Osteoblast (primary cell): ENCODE measurements at regions not wholly inside any gene's neighbourhood (a gene's known extent, or its start where the extent isn't known, plus 50 kb on each side); places are given as distances from the start of the nearest gene placed in this dataset.

ENCODE experiments used
- DNase-seq: peaks from one replicate; pipeline ENCODE4 v3.0.0; 2011; ENCODE audit warnings: low spot score, mixed read lengths; ENCODE audit not compliant: insufficient read length; ENCODE audit errors: missing footprints
- H2AFZ ChIP-seq: 2 replicates; pipeline ENCODE4 v1.6.0; 2011; ENCODE audit warnings: mild to moderate bottlenecking, low read length
- H3K27ac ChIP-seq: 2 replicates; pipeline ENCODE4 v1.5.1; 2011; ENCODE audit warnings: mild to moderate bottlenecking, low read depth, low read length, moderate library complexity
- H3K27me3 ChIP-seq: 2 replicates; pipeline ENCODE4 v1.6.0; 2012; ENCODE audit warnings: mild to moderate bottlenecking, control low read depth, inconsistent platforms, low read length, moderate library complexity; ENCODE audit not compliant: insufficient read depth
- H3K36me3 ChIP-seq: 2 replicates; pipeline ENCODE4 v1.5.1; 2011; ENCODE audit warnings: mild to moderate bottlenecking, low read length, control low read depth, moderate library complexity; ENCODE audit not compliant: insufficient read depth
- H3K4me1 ChIP-seq: 2 replicates; pipeline ENCODE4 v1.5.1; 2011; ENCODE audit warnings: mild to moderate bottlenecking, low read length, control low read depth, moderate library complexity; ENCODE audit not compliant: insufficient read depth
- H3K4me2 ChIP-seq: 2 replicates; pipeline ENCODE4 v1.6.0; 2011; ENCODE audit warnings: mild to moderate bottlenecking, low read length; ENCODE audit not compliant: insufficient read depth
- H3K4me3 ChIP-seq: fragments of 200-600 bp; sonication (generic); 3 replicates; pipeline ENCODE4 v1.5.1; 2012; ENCODE audit warnings: mild to moderate bottlenecking, low read length, inconsistent platforms; ENCODE audit not compliant: insufficient read depth
- H3K79me2 ChIP-seq: 2 replicates; pipeline ENCODE4 v1.6.0; 2012; ENCODE audit warnings: mild to moderate bottlenecking, low read length, control low read depth, inconsistent platforms; ENCODE audit not compliant: insufficient read depth
- H3K9me3 ChIP-seq: 2 replicates; pipeline ENCODE4 v1.5.1; 2011; ENCODE audit warnings: low read depth, low read length, control low read depth
- H4K20me1 ChIP-seq: 2 replicates; pipeline ENCODE4 v1.6.0; 2012; ENCODE audit warnings: mild to moderate bottlenecking, low read length, control low read depth; ENCODE audit not compliant: insufficient read depth
- CTCF ChIP-seq: IDR thresholded peaks from 2 replicates; pipeline ENCODE4 v1.5.1; 2011; ENCODE audit warnings: mild to moderate bottlenecking, low read depth, low read length, moderate library complexity; ENCODE audit errors: extremely low read depth

GRCh38 chr3:137471130-137471529 is 293.0 kb upstream of the SOX14 start:
- DNase-seq: no peak
- Histone ChIP-seq H3K4me1 (no peaks in the 10 kb centered on the region), H3K4me2 (no peak overlapping the region), H3K79me2 (no peaks in the 10 kb centered on the region), H2AFZ (no peak overlapping the region), H3K36me3 (no peaks in the 10 kb centered on the region), H3K9me3 (no peaks in the 10 kb centered on the region), H4K20me1 (no peaks in the 10 kb centered on the region), H3K27me3 (no peaks in the 10 kb centered on the region), H3K27ac (no peak overlapping the region), H3K4me3 (no peak overlapping the region)
- no peak for TF ChIP-seq CTCF

GRCh38 chr3:137471558-137472204 is 292.4 kb upstream of the SOX14 start:
- Histone ChIP-seq H3K27me3 (no peaks in the 10 kb centered on the region), H3K4me1 (no peaks in the 10 kb centered on the region), H3K79me2 (no peaks in the 10 kb centered on the region), H3K4me3 (no peak overlapping the region), H2AFZ (no peak overlapping the region), H3K27ac (no peak overlapping the region), H3K4me2 (no peak overlapping the region), H3K36me3 (no peaks in the 10 kb centered on the region), H4K20me1 (no peaks in the 10 kb centered on the region), H3K9me3 (no peaks in the 10 kb centered on the region)
- no peak for DNase-seq
- TF ChIP-seq CTCF: no peak

- no peak for DNase-seq
- H3K4me3 ChIP-seq: no peak overlapping the region
- H3K4me1 ChIP-seq: no peaks in the 10 kb centered on the region
- no peaks in the 10 kb centered on the region for H3K9me3 ChIP-seq
- no peaks in the 10 kb centered on the region for H4K20me1 ChIP-seq
- no peaks in the 10 kb centered on the region for H3K79me2 ChIP-seq
- H3K4me2 ChIP-seq: no peak overlapping the region
- H2AFZ ChIP-seq: no peak overlapping the region
- no peak overlapping the region for H3K27ac ChIP-seq
- H3K36me3 ChIP-seq: no peaks in the 10 kb centered on the region
- TF ChIP-seq CTCF: no peak
- H3K27me3 ChIP-seq: no peaks in the 10 kb centered on the region
Measured at GRCh38 chr3:137477614-137478013, 286.5 kb upstream of the SOX14 start.

GRCh38 chr3:137509354-137510045 is 254.6 kb upstream of the SOX14 start:
- TF ChIP-seq CTCF: no peak
- no peak overlapping the region for H3K4me2 ChIP-seq
- no peak for DNase-seq

More at GRCh38 chr3:137509354-137510045, 254.6 kb upstream of the SOX14 start:
- no peaks in the 10 kb centered on the region for H3K27me3 ChIP-seq
- H3K4me1 ChIP-seq: no peaks in the 10 kb centered on the region
- no peaks in the 10 kb centered on the region for H3K9me3 ChIP-seq
- H3K36me3 ChIP-seq: no peaks in the 10 kb centered on the region
- no peak overlapping the region for H3K27ac ChIP-seq
- no peaks in the 10 kb centered on the region for H3K79me2 ChIP-seq
- no peaks in the 10 kb centered on the region for H4K20me1 ChIP-seq
- H3K4me3 ChIP-seq: no peak overlapping the region
- no peak overlapping the region for H2AFZ ChIP-seq
